SU-DHL-6 (cell line): ENCODE measurements at regions not wholly inside any gene's neighbourhood (a gene's known extent, or its start where the extent isn't known, plus 50 kb on each side); places are given as distances from the start of the nearest gene placed in this dataset.

ENCODE experiments used
- H2AFZ ChIP-seq: fragments of 200-600 bp; sonication (generic); 2 replicates; pipeline ENCODE4 v1.6.1; 2014; ENCODE audit warnings: low read depth, mild to moderate bottlenecking, moderate library complexity, mixed read lengths, antibody characterized with exemption, low read length; ENCODE audit not compliant: severe bottlenecking
- H3F3A ChIP-seq: fragments of 200-600 bp; shearing (Covaris generic); 2 replicates; pipeline ENCODE4 v1.6.0; 2016; ENCODE audit warnings: antibody characterized with exemption, mild to moderate bottlenecking; ENCODE audit not compliant: insufficient read depth
- H3K27ac ChIP-seq: fragments of 200-600 bp; sonication (generic); 2 replicates; pipeline ENCODE4 v1.5.1; 2016; ENCODE audit warnings: low read depth, mild to moderate bottlenecking, low read length, moderate library complexity, mixed read lengths
- H3K27me3 ChIP-seq: fragments of 200-600 bp; sonication (generic), shearing (Covaris generic); 2 replicates; pipeline ENCODE4 v1.6.0; 2014; ENCODE audit warnings: mild to moderate bottlenecking, low read length
- H3K36me3 ChIP-seq: fragments of 200-600 bp; sonication (generic); 2 replicates; pipeline ENCODE4 v1.6.1; 2014; ENCODE audit warnings: mild to moderate bottlenecking, low read length, mixed read lengths
- H3K4me2 ChIP-seq: fragments of 300-600, 200-600 bp; shearing (Covaris generic), sonication (generic); 2 replicates; pipeline ENCODE4 v1.6.0; 2014; ENCODE audit warnings: low read length, low read depth, mild to moderate bottlenecking; ENCODE audit not compliant: poor library complexity, severe bottlenecking
- H3K4me3 ChIP-seq: fragments of 200-600 bp; sonication (generic); 2 replicates; pipeline ENCODE4 v1.5.1; 2014; ENCODE audit warnings: antibody characterized with exemption, low read length, mild to moderate bottlenecking, mixed read lengths; ENCODE audit not compliant: insufficient read depth, poor library complexity, severe bottlenecking
- H3K79me2 ChIP-seq: fragments of 200-600 bp; sonication (generic); 2 replicates; pipeline ENCODE4 v1.6.1; 2014; ENCODE audit warnings: mild to moderate bottlenecking, low read length, moderate library complexity; ENCODE audit not compliant: insufficient read depth
- H3K9ac ChIP-seq: fragments of 200-600 bp; sonication (generic); 2 replicates; pipeline ENCODE4 v1.7.0; 2014; ENCODE audit warnings: mild to moderate bottlenecking, low read length
- H3K9me2 ChIP-seq: fragments of 200-600 bp; sonication (generic); replicated peaks from 2 replicates; pipeline ENCODE4 v1.6.1; 2014; ENCODE audit warnings: low read length; ENCODE audit not compliant: insufficient read depth
- H3K9me3 ChIP-seq: fragments of 200-600 bp; sonication (generic); 2 replicates; pipeline ENCODE4 v1.6.1; 2014; ENCODE audit warnings: low read length, mixed read lengths; ENCODE audit not compliant: insufficient read depth
- H4K20me1 ChIP-seq: fragments of 200-600 bp; sonication (generic); 2 replicates; pipeline ENCODE4 v1.6.1; 2014; ENCODE audit warnings: low read depth, mild to moderate bottlenecking, antibody characterized with exemption, low read length, moderate library complexity, mixed read lengths
- CTCF ChIP-seq: fragments of 200-600 bp; sonication (generic); IDR thresholded peaks from one replicate; pipeline ENCODE4 v1.5.1; 2017; ENCODE audit warnings: antibody characterized with exemption, mild to moderate bottlenecking, low read length, moderate library complexity; ENCODE audit not compliant: insufficient read depth, poor library complexity, severe bottlenecking
- EZH2phosphoT487 ChIP-seq: fragments of 200-600 bp; sonication (generic), shearing (Covaris generic); conservative IDR thresholded peaks from 2 replicates; pipeline ENCODE4 v1.6.1; 2018; ENCODE audit warnings: mild to moderate bottlenecking, antibody characterized with exemption, low read length, moderate library complexity, mixed read lengths

- no peaks in the 10 kb centered on the region for H3K36me3 ChIP-seq
- H3K4me3 ChIP-seq, result no peak overlapping the region
- no peaks in the 10 kb centered on the region for H3F3A ChIP-seq
- H3K4me2 ChIP-seq, result no peak overlapping the region
- H3K27ac ChIP-seq, result no peak overlapping the region
- TF ChIP-seq CTCF, result no peak
- no peak for TF ChIP-seq EZH2phosphoT487
- H3K9ac ChIP-seq, result no peak overlapping the region
- H4K20me1 ChIP-seq, result no peaks in the 10 kb centered on the region
- no peaks in the 10 kb centered on the region for H3K27me3 ChIP-seq
- H3K9me3 ChIP-seq, result no peaks in the 10 kb centered on the region
- H3K9me2 ChIP-seq, result no peaks in the 10 kb centered on the region
- no peak overlapping the region for H2AFZ ChIP-seq
- no peaks in the 10 kb centered on the region for H3K79me2 ChIP-seq
Observed at GRCh38 chr21:15457965-15458364, 271.8 kb upstream of the USP25 start.

- Histone ChIP-seq H3K4me3 (no peak overlapping the region), H3F3A (no peaks in the 10 kb centered on the region), H3K27me3 (no peaks in the 10 kb centered on the region), H3K79me2 (no peaks in the 10 kb centered on the region), H3K4me2 (no peak overlapping the region), H3K27ac (no peak overlapping the region), H3K9me2 (no peaks in the 10 kb centered on the region), H3K9me3 (no peaks in the 10 kb centered on the region), H4K20me1 (no peaks in the 10 kb centered on the region), H3K9ac (no peak overlapping the region), H2AFZ (no peak overlapping the region), H3K36me3 (no peaks in the 10 kb centered on the region)
- TF ChIP-seq CTCF (no peak), EZH2phosphoT487 (no peak)
Observed at GRCh38 chr21:15462092-15462491, 267.7 kb upstream of the USP25 start.

- Histone ChIP-seq H4K20me1 (no peaks in the 10 kb centered on the region), H3K4me2 (no peak overlapping the region), H3K27ac (no peak overlapping the region), H3K9me3 (no peaks in the 10 kb centered on the region), H3K4me3 (no peak overlapping the region), H3K36me3 (no peaks in the 10 kb centered on the region), H3F3A (no peaks in the 10 kb centered on the region), H3K9ac (no peak overlapping the region), H2AFZ (no peak overlapping the region), H3K27me3 (no peaks in the 10 kb centered on the region), H3K9me2 (no peaks in the 10 kb centered on the region), H3K79me2 (no peaks in the 10 kb centered on the region)
- TF ChIP-seq CTCF (no peak), EZH2phosphoT487 (no peak)
Observed at GRCh38 chr21:15466329-15466728, 263.5 kb upstream of the USP25 start.

- no peaks in the 10 kb centered on the region for H3K9me2 ChIP-seq
- no peak overlapping the region for H3K4me3 ChIP-seq
- no peaks in the 10 kb centered on the region for H4K20me1 ChIP-seq
- no peaks in the 10 kb centered on the region for H3K9me3 ChIP-seq
- H3K79me2 ChIP-seq, result no peaks in the 10 kb centered on the region
- H3K27ac ChIP-seq, result no peak overlapping the region
- H3K27me3 ChIP-seq, result no peaks in the 10 kb centered on the region
- H3K4me2 ChIP-seq, result no peak overlapping the region
- H3K36me3 ChIP-seq, result no peaks in the 10 kb centered on the region
- no peak overlapping the region for H3K9ac ChIP-seq
- TF ChIP-seq CTCF, result no peak
- TF ChIP-seq EZH2phosphoT487, result no peak
- H3F3A ChIP-seq, result no peaks in the 10 kb centered on the region
- H2AFZ ChIP-seq, result no peak overlapping the region
Observed at GRCh38 chr21:15468368-15468767, 261.4 kb upstream of the USP25 start.
